ENCODE measurements at regions not wholly inside any gene's neighbourhood (a gene's known extent, or its start where the extent isn't known, plus 50 kb on each side); places are given as distances from the start of the nearest gene placed in this dataset.

- TF ChIP-seq POLR2A (IDR thresholded peaks at IDR 0.05) (no peak), CTCF (IDR thresholded peaks at IDR 0.05) (no peak)
Measured at GRCh38 chr5:125786021-125786420, 637.2 kb upstream of the GRAMD2B start.
